HG02885 (cell line): ENCODE measurements at regions not wholly inside any gene's neighbourhood (a gene's known extent, or its start where the extent isn't known, plus 50 kb on each side); places are given as distances from the start of the nearest gene placed in this dataset.

Experiments used
- ATAC-seq: cut with Tn5 transposase; IDR thresholded peaks from one replicate; pipeline ENCODE4 v1.9.1; 2021; ENCODE audit warnings: mild to moderate bottlenecking; ENCODE audit not compliant: unreplicated experiment, poor library complexity

DNA sequence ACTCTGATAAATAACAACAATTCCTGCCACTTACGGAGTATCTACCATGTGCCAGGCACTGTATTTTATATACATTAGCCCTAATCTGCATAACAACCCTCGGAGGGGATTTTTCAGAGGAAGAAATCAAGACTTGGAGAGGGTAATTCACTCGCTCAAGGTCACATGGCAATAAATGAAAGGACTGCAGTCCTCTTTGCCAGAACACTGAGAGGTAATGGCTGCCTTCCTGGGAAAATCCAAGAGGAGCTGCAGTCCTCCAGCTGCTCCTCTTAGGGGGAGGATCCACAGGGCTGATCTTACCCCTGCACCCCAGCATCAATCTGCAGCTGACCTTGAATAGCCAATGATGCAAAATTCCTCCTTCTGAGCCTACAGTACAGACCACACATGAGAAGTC, 114.1 kb upstream of the RPL38 start:
- no peak for ATAC-seq

DNA sequence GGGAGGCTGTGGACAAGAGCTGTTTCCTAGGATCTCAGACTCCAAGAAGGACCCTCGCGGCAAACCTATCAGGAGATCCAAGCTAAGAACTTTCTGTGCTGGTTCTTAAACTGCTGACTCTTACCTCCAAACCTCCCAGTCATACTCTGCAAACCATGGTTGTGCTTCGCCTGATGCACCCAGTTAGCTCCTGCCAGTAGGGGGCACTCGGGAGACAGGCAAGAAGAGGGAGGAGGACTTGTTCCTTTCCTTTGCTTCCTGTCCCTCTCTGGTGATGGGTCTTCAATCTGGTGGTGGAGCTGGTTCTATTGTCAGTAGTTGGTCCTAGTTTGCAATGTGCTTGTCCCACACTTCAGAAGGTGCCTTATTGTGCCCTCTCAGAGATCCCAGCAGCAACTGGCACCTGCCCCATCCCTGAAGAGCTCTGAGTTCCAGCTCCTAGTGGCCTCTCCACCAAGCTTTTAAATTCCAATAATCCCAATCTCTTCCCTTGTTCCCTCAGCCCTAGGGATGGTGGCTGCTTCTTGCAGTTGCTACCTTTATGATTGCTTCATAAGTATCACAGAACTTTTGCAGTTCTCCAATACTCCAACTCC, 113.5 kb upstream of the RPL38 start:
- ATAC-seq, result no peak

DNA sequence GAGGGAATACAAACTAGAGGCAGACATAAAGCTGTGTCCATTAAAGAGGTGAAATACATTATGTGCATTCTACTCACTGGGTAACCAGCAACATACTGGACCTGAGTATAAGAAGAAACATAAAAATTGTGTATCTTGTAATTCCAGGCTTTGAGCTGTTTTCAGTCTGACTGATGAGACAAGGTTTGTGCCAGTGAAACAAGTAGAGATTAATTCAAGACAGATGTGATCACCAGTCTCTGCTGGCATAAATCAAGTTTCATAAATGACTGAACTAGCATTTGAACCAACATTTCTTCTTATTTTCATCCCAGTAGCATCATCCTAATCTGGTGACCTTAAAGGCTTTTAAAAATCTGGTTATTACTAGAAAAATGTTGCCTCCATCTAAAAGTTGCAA, 108.8 kb upstream of the RPL38 start:
- no peak for ATAC-seq

DNA sequence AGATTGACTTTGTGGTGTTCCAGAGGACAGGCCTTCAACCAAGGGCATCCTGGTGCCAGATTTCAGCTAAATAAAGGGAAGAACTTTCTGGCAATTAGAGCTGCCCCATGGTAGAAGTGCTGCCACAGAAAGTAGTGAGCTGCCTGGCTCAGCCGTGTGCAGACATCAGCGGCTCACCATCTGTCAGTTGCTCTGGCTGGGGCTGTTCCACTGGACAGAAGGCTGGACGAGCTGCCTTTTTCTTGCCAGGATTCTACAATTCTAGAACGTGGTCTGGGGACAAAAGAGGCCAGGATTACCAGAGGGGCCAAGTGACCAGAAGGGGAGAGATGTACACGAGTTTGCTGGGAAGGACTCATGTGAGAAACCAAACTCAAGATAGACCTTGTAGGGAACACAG, 107.0 kb upstream of the RPL38 start:
- ATAC-seq, result no peak

DNA sequence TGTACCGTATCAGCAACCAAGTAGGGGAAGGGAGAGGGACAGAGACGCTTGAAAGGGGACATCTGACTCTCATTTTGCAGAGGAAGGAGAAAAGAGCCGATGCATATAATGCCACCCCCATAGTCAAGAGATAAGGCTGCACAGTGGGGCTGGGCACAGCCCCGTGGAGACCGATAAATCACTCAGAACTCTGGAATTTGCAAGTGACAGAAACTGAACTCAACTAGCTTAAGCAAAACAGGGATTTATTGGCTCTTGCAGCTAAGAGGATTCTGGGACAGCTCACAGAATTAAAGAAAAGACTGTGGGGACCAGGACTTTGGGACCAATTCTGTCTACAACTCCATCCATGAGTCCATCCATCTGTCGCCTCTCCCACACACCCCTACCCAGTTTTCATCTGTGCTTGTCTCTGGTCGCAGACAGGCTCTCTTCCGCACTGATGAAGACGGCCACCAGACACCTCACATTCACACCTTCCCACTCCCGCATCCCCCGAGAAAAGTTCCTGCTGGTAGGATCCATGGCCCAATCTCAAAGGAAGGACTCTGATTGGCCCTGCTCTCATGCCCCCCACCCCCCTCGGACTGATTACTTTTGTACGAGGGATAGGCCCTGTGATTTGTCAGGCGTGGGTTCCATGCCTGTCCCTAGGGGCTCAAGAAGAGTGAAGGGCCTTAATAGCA, 105.9 kb upstream of the RPL38 start:
- no peak for ATAC-seq

DNA sequence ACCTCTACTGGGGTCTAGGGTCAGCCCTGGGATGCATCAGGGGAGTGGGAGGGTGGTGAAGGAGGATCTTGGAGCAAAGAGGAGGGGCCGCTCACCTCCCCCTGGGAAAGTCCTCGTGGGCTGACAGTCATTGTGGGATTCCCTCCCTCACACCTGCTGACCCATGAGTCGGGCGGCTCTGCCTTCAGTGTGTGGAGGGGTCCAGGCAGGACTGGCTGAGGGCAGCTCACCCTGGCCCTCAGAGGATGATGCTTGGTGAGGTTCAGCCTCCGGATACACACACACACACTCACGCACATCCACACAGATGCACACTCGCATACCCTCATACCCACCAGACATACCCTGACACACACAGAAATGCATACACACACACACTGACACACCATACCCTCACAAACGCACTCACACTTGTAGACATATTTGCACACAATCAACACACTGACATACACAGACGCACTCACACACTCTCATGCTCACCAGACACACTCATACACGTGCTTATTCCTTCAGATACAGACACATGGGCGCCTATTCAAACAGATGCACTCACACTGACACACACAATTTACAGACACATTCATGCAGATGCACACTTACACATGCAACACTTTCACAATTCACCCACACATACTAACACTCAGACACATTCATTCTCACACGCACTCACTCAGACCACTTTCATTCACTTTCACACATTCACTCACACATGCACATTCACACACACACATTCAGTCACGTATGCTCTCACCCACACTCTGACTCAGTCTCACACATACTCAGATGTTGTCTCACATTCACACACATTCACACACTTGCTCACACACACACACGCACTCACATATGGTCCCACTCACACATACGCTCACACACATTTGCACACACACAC, 105.1 kb upstream of the RPL38 start:
- ATAC-seq, result no peak

DNA sequence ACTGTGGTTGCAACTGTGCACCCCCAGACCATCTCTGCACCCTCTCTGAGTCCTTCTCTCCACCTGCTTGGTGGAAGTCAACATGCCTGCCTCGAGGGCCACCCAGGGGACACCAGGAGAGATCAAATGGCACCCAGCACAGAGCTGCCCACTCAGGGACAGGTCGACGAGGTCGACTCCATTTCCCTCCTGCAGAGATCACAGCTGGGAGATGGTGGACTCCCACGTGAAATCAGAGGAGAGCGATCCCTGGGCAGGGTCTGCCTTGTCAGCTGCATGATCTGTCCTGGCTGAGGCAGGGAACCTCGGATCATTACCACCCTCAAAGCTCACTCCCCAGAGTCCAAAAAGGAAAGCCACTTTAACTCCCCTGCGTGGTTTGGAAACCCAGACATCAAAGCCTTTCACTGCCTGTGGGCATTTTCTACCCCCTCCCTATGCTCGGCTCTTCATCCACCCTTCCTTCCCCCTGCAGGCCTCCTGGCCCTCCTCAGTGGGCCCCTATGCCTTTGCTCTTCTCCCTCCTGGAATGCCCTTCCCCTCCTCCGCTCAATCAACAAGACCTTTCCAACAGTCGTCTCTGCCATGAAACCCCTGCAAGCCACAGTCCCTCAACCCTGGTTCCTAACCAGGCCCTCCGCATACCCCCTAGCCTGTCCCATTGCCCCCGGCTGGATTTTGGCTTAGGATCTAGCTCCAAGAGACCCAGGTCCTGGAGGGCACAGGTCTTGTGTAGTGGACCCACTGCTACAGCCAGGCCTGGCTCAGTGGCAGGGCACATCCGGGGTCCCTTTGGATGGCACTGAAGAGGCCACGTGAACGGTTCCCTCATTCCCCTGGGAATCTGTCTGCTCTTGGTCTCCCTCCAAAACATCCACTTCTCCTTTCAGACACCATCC, 103.8 kb upstream of the RPL38 start:
- ATAC-seq, result no peak

DNA sequence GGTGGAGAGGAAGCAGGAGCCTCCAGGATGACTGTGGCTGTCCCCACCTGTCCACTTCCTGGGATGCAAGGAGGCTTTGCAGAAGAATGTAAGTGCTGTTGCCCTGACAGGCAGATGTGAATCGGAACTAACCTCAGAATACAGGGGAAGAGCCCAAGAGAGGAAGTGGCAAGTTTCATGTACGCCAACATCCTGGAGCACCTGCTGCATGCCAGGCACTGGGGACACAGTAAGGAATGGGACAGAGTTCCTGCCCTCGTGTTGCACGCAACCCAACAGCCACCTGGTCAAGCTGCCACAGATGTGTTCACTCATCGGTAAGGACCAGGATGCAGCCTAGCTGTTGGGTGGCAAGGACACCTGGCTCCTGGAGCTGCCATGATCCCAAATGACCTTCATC, 98.6 kb upstream of the RPL38 start:
- ATAC-seq, result no peak

DNA sequence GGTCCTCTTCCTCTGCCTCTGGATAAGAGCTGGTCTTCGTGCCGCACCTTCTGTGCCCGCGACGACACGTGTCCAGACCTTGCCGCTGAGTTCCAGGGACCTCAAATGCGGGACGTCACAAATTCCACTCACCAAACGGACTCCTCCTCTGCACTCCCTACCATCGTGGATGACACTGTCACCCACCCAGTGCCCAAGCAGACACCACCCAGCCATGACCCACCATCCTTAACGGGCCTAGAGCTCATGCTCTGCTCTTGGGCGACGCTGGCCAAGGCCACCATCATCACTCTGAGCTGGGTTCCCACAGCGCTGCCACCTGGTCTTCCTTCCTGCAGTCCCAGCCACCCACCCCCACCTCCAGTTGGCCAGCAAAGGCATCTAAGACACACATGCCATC, 96.4 kb upstream of the RPL38 start:
- ATAC-seq, result no peak

DNA sequence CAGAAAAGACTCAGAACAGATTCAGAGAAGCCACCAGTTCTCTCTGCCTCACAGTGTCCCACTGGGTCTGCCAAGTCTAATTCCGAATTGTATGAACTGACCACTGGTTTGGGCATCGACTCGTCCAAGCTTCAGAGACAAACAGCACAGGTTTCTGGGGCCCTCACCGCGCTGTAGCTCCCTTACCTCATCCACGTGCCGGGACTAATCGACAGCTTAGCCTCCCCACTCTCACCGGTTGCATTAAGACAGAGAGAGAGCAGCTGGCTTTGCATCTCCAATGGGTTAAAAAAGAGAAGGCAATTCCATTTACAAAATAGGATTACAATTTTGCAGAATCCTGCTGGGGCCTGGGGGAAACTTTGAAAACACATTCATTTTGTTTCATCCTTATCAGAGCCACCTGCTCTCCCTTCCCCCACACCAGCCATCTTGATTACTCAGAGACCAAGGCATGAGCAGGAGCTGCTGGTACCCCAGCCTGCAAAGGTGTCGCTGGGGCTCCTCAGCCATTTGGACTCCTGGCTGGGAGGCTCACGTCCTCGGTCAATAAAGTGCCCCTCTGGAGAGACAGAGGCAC, 95.3 kb upstream of the RPL38 start:
- ATAC-seq, result no peak

DNA sequence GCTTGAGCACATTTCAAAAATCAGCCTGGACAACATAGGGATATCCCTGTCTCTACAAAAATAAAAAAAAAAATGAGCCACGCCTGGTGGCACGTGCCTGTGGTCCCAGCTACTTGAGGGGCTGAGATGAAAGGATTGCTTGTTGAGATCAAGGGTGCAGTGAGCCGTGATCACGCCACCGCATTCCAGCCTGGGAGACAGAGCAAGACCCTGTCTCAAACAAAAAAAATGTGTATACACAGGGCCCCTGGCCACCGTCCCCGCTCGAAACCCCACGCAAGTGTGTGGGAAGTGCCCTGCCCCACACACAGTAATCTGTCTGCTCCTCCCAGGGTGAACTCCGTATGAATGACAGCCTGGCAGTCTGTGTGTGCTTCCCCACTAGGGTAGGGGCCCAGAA, 93.0 kb upstream of the RPL38 start:
- ATAC-seq, result no peak

DNA sequence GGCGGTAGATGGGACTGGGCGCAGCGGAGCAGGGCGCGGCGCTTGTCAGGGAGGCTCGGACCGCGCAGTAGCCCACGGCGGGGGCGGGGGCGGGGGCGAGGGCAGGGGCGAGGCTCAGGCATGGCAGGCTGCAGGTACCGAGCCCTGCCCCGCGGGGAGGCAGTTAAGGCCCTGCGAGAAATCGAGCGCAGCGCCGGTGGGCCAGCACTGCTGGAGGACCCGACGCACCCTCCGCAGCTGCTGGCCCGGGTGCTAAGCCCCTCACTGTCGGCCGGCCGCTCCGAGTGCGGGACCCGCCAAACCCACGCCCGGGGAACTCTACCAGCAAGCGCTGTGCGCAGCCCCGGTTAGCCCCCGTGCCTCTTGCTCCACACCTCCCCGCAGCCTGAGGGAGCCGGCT, 90.2 kb upstream of the RPL38 start:
- ATAC-seq, result no peak

DNA sequence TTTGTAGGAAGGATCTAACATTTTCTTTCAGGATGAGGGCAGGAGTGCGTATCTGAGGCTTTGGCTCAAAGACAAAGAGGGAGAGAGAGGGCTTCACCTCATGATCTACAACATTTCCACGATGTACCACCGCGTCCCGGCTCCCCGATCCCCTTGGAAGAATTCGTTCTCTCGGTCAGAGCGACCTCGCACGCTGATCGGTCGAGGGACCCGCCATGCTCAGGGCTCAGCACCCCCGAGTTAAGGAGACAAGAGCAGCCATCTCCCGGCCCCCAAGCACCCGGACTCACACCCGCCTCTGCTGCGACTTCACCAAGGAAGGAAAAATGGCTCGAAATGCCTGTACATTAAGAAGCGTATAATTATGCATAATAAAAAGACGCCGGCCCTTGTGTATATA, 89.5 kb upstream of the RPL38 start:
- no peak for ATAC-seq

DNA sequence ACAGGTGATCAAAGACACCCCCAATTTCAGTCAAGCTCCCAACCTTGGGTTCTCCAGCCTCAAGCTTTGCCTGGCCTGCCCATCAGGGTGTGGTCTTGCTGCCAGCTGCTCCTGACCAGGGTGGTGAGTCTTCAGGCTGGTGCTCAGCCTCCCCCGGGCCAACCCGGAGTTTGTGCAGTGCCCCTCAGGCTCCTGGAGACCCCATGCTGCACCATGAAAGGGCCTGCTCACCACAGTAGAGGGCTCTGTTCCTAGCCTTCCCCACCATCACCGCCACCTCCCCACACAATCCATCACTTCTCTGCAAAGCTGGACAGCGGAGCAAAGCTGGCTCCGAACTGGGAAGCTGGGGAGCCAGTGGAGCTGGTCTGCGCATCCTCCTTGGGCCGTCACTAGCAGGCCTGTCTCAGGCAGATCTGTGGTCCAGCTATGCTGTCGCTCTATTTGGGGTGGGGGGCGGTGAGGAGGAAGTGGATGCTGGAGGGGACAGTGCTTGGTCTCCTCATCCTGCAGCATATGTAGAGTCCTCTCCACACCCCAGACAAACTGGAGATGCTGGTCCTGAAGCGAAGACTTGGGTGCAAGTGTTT, 88.5 kb upstream of the RPL38 start:
- ATAC-seq, result no peak

DNA sequence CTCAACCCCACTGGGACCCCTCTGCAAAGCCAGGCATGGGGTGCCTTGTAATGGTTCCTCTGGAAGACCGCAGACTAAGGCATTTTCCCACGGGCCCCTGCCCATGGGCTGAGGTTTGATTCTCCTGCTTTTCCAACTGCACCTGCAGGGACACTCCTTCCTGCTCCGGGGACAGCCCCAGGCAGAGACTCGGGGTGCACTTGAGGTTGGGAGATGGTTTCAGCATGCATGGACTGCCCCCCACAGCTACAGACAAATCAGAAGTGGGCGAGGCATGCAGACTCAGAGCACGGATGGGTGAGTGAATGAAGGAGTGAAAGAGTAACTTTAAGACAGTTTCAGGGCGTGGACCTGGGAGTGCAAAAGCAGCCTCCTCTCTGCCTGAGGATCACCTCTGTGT, 87.9 kb upstream of the RPL38 start:
- ATAC-seq, result no peak

DNA sequence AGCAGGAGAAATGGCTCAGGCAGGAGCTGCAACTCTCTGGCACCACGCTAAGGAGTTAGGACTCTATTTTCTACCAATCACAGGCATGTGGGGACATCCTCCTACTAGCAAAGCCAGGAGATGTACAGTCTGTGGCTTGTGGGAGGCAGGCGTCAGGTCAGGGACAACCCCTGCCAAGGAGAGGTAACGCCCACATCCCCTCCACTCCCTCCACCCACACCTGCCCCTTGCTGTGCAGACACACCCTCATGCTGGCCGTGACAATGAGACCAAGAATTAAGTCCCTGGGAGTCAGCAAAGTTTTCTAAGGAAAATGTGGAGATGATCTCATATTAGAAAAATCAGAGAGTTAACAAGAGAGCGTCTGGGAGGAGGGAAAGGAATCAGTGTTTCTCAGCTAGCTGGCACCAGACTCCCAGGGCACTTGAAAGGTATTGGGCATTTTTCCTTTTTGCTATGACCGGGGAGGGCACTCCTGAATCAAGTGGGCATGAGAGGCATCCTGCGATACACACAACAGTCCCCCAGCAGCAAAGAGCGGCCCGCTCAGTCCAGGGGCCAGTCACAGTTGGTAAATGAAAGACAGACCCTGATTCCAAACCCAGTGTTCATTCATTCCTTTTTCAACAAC, 87.3 kb upstream of the RPL38 start:
- ATAC-seq, result no peak

DNA sequence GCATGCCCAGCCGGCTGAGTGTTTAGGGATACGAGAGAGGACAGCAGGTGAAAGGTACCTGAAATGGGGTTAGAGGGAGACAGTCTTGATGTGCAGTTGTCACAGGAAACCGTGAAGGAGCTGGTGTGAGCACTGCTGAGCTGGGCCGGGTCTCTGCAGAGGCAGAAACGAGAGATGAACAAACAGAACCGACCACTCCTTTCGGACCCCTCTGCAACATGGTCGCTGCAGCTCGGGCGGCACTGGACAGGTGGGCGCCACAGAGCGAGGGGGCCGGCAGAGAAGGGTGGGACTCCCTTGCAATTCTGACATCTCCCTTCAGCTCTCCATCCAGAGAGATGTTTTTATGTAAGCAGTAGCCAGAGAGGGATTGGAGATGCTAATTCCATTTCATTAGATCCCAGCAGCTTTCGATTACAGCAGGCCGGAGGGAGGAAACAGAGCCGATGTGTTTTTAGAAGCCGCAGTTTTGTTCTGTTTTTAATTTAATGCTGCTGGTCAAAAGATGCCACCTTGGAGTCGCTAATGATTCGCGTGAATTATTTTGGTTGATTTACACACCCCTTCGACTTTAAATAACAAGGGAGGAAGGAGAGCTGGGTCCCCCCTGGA, 86.3 kb upstream of the RPL38 start:
- no peak for ATAC-seq

DNA sequence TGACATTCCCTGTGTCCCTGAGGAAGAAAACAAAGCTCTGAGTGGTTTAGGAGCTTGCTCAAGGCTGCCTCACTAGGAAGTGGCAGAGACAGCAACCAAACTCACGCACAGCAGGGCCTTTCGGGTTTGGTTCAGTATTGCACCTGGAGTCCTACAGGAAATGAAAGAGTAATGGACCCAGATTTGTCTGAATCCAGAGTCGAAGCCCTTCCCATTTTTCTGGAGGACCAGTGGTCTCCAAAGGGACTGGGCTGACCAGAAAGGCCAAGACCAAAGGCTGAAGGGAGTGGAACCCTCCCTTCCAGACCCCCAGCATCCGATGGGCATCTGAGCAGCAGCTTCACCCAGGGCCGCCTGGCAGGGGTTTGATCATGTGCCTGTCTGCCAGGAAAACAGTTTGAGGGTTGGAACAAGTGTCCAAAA, 85.5 kb upstream of the RPL38 start:
- no peak for ATAC-seq

DNA sequence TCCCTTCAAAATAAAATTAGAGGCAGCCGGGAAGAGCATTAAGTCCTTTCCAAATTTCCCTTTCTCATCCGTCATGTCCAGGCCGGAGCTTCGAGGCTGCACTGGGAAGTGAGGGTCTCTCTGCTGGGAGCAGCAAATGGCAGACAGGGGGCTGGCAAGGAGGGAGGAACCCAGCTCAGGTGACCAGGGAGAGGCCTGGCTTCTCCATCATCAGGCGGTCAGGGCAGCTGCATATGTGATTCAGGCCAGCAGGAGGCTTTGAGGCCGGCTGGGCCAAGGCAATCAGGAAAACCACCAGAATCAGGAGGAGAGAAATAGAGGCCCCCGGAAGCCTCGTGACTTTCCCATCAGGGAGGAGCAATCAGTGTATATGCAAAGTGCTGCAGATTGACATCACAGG, 85.0 kb upstream of the RPL38 start:
- ATAC-seq, result no peak
